ENCODE measurements at regions not wholly inside any gene's neighbourhood (a gene's known extent, or its start where the extent isn't known, plus 50 kb on each side); places are given as distances from the start of the nearest gene placed in this dataset.

DNA sequence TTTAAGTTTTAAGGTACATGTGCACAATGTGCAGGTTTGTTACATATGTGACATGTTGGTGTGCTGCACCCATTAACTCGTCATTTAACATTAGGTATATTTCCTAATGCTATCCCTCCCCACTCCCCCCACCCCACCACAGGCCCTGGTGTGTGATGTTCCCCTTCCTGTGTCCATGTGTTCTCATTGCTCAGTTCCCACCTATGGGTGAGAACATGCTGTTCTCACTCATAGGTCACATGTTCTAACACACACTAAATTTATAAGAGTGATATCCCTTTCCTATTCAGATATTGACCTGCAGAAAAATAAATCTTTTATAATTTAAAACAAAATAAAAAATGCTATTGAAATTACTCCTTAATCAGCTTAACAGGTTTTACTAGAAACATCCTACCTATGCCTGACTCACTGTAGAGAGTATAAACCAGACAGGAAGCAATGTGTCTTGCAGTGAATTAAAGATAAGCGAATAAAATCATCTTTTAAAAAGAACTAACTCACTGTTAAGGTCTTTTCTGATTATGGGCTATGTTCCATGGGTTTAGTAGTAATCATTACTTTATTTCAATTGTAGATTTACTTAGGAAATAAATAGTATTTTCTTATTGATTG, 82.0 kb upstream of the DPH5 start:
- TF ChIP-seq, protein P1, sequence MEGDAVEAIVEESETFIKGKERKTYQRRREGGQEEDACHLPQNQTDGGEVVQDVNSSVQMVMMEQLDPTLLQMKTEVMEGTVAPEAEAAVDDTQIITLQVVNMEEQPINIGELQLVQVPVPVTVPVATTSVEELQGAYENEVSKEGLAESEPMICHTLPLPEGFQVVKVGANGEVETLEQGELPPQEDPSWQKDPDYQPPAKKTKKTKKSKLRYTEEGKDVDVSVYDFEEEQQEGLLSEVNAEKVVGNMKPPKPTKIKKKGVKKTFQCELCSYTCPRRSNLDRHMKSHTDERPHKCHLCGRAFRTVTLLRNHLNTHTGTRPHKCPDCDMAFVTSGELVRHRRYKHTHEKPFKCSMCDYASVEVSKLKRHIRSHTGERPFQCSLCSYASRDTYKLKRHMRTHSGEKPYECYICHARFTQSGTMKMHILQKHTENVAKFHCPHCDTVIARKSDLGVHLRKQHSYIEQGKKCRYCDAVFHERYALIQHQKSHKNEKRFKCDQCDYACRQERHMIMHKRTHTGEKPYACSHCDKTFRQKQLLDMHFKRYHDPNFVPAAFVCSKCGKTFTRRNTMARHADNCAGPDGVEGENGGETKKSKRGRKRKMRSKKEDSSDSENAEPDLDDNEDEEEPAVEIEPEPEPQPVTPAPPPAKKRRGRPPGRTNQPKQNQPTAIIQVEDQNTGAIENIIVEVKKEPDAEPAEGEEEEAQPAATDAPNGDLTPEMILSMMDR (conservative IDR thresholded peaks at IDR 0.05 in 1 of 2, IDR thresholded peaks at IDR 0.05 in 1 of 2; ENCODE audit: low read depth in 1 of 2, low read length in 2 of 2), result no peak
- no peak for TF ChIP-seq EZH2 (IDR thresholded peaks at IDR 0.05; ENCODE audit: low read length, missing control alignments)
